DND-41 (cell line): ENCODE measurements at regions not wholly inside any gene's neighbourhood (a gene's known extent, or its start where the extent isn't known, plus 50 kb on each side); places are given as distances from the start of the nearest gene placed in this dataset.

ENCODE experiments used
- EZH2 ChIP-seq: IDR thresholded peaks from 3 replicates; pipeline ENCODE4 v1.6.1; 2012; ENCODE audit warnings: borderline replicate concordance, low read depth, mild to moderate bottlenecking, moderate library complexity, low read length, inconsistent platforms; ENCODE audit not compliant: severe bottlenecking
- TF ChIP-seq, protein P1 (sequence below): IDR thresholded peaks from 2 replicates; pipeline ENCODE4 v1.5.1; 2012; ENCODE audit warnings: borderline replicate concordance, low read length, moderate library complexity, mild to moderate bottlenecking; ENCODE audit not compliant: poor library complexity, severe bottlenecking; ENCODE audit errors: extremely low read depth

GRCh38 chr4:57374866-57375595 lies 264.8 kb upstream of the IGFBP7 start:
- TF ChIP-seq, protein P1, sequence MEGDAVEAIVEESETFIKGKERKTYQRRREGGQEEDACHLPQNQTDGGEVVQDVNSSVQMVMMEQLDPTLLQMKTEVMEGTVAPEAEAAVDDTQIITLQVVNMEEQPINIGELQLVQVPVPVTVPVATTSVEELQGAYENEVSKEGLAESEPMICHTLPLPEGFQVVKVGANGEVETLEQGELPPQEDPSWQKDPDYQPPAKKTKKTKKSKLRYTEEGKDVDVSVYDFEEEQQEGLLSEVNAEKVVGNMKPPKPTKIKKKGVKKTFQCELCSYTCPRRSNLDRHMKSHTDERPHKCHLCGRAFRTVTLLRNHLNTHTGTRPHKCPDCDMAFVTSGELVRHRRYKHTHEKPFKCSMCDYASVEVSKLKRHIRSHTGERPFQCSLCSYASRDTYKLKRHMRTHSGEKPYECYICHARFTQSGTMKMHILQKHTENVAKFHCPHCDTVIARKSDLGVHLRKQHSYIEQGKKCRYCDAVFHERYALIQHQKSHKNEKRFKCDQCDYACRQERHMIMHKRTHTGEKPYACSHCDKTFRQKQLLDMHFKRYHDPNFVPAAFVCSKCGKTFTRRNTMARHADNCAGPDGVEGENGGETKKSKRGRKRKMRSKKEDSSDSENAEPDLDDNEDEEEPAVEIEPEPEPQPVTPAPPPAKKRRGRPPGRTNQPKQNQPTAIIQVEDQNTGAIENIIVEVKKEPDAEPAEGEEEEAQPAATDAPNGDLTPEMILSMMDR: no peak
- TF ChIP-seq EZH2: no peak
